ENCODE measurements at regions not wholly inside any gene's neighbourhood (a gene's known extent, or its start where the extent isn't known, plus 50 kb on each side); places are given as distances from the start of the nearest gene placed in this dataset.

DNA sequence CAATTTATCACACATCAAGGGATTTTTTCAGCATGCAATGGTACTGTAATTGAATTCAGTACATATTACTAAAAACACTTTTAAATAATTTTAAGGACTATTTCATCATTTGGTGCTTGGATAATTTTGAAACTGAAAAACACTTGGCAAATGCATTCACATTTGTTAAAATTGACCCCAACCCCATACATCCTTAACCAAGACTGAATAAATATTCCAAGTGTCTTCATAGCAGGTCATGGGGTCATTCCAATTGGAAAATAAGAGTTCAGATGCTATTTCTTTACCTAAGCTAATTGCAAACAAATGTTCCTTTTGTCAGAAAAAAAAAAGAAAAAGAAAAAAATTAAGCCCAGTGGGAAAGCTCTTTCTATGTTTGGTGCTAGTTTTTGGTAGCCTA, 516.4 kb upstream of the SPRY2 start:
- no peak overlapping the region for H3K4me3 ChIP-seq
- no peak for ATAC-seq
- H3K36me3 ChIP-seq (ENCODE audit: low read depth) = no peaks in the 10 kb centered on the region
- intact Hi-C loops (cut with DNase I, micrococcal nuclease) = no loop called here
- no peak for DNase-seq
- H3K4me1 ChIP-seq (ENCODE audit: low read depth) = no peaks in the 10 kb centered on the region
- H3K9me3 ChIP-seq = no peaks in the 10 kb centered on the region
- TF ChIP-seq, protein P1, sequence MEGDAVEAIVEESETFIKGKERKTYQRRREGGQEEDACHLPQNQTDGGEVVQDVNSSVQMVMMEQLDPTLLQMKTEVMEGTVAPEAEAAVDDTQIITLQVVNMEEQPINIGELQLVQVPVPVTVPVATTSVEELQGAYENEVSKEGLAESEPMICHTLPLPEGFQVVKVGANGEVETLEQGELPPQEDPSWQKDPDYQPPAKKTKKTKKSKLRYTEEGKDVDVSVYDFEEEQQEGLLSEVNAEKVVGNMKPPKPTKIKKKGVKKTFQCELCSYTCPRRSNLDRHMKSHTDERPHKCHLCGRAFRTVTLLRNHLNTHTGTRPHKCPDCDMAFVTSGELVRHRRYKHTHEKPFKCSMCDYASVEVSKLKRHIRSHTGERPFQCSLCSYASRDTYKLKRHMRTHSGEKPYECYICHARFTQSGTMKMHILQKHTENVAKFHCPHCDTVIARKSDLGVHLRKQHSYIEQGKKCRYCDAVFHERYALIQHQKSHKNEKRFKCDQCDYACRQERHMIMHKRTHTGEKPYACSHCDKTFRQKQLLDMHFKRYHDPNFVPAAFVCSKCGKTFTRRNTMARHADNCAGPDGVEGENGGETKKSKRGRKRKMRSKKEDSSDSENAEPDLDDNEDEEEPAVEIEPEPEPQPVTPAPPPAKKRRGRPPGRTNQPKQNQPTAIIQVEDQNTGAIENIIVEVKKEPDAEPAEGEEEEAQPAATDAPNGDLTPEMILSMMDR (IDR thresholded peaks at IDR 0.05) = no peak

DNA sequence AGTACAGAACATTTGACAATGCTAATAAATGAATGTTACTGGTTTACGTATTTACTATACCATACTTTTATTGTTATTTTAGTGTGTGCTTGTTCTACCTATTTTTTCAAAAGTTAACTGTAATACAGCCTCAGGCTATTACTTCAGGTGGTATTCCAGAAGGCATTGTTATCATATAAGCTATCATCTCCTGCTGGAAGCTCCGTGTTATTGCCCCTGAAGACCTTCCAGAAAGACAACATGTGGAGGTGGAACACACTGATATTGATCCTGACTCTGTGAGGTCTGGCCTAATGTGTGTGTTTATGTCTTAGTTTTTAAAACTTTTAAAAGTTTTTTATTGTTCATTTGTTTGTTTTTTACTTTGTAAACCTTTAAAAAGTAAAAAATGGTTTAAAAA, 509.8 kb upstream of the SPRY2 start:
- no peak for ATAC-seq
- no peaks in the 10 kb centered on the region for H3K36me3 ChIP-seq (ENCODE audit: low read depth)
- intact Hi-C loops (cut with DNase I, micrococcal nuclease) = no loop called here
- TF ChIP-seq, protein P1 (IDR thresholded peaks at IDR 0.05) = no peak
- no peaks in the 10 kb centered on the region for H3K9me3 ChIP-seq
- no peak for DNase-seq
- no peaks in the 10 kb centered on the region for H3K4me1 ChIP-seq (ENCODE audit: low read depth)
- no peak overlapping the region for H3K4me3 ChIP-seq

DNA sequence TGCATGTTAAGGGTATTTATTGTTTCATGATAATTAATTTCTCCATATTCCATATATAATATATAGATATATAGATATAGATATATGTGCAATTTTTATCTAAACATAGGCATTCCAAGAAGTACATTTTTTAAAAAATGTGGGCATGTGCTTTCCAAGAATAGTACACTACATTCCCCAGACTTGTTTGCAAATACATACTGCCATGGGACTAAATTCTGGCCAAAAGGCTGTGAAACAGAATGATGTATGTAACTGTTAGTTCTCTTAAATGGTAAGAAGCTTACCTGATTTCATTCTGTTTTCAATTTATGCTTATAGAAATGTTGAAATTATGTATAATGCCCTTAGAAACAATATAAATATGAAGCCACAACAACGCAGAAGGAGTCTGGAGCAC, 503.2 kb upstream of the SPRY2 start:
- no peaks in the 10 kb centered on the region for H3K4me1 ChIP-seq (ENCODE audit: low read depth)
- no peaks in the 10 kb centered on the region for H3K36me3 ChIP-seq (ENCODE audit: low read depth)
- intact Hi-C loops (cut with DNase I, micrococcal nuclease) = no loop called here
- no peaks in the 10 kb centered on the region for H3K9me3 ChIP-seq
- TF ChIP-seq, protein P1 (IDR thresholded peaks at IDR 0.05) = no peak
- no peak for ATAC-seq
- no peak for DNase-seq
- no peak overlapping the region for H3K4me3 ChIP-seq

DNA sequence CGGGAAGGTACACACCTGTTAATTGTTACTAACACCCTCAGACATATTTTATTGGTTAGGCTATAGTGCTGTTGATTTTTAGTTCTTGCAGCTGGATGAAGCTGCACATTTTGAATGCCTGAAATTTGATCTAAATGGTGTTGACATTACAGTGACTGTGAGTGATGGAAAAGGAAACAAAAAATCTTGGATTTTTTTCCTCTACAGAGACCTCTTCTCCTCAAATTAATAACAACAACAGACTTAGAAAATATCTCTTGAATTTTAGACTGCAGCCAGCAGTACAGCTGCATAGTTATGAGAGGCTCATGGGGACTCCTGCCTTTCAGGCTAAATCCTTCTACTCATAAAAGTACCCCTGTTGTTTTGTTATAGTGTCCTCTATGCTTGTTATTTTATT, 500.5 kb upstream of the SPRY2 start:
- Histone ChIP-seq H3K4me3 (no peak overlapping the region), H3K36me3 (ENCODE audit: low read depth) (no peaks in the 10 kb centered on the region), H3K9me3 (peaks cover 3% of the 10 kb centered on the region), H3K4me1 (ENCODE audit: low read depth) (no peaks in the 10 kb centered on the region)
- DNase-seq (no peak), ATAC-seq (no peak)
- intact Hi-C loops (cut with DNase I, micrococcal nuclease) = no loop called here
- TF ChIP-seq, protein P1 (IDR thresholded peaks at IDR 0.05) = no peak

DNA sequence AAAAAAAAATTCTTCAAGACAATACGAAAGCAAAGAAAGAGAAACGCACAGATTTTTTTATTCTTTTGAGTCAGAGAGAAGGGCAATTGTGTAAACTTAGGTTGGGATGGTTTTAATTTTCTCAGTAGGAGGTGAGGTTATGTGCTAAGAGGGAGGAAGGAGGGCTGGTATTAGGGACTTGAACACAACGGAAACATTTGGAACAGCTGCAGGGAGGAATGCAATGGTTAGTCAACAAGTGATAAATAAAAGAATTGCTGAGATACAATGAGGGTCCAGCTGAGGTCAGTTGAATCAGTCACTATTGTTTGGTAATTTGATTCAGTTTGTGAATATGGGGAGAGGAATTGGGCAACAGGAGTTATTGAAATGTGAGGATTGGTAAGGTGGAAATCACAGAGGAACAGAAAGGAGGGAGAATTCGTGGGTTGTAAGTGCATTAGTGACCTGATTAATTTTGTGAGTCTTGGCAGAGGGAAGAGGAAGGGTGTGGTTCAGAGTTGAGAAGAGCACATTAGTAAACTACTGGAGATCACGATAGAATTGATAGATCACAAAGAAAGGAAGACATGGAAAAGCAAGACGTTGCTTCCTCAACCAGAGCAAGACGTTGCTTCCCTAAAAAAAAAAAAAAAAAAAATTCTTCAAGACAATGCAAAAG, 499.5 kb upstream of the SPRY2 start:
- no peak for DNase-seq
- H3K9me3 ChIP-seq = peaks cover 3% of the 10 kb centered on the region

More for the DNA sequence above, 499.5 kb upstream of the SPRY2 start:
- Histone ChIP-seq H3K4me1 (ENCODE audit: low read depth) (no peaks in the 10 kb centered on the region), H3K4me3 (no peak overlapping the region), H3K36me3 (ENCODE audit: low read depth) (no peaks in the 10 kb centered on the region)
- TF ChIP-seq, protein P1 (IDR thresholded peaks at IDR 0.05) = no peak
- intact Hi-C loops (cut with DNase I, micrococcal nuclease) = no loop called here
- no peak for ATAC-seq

All from mucosa of descending colon (tissue), 3 donors.